B cell (primary cell): ENCODE measurements at regions not wholly inside any gene's neighbourhood (a gene's known extent, or its start where the extent isn't known, plus 50 kb on each side); places are given as distances from the start of the nearest gene placed in this dataset.

Source experiments
- EZH2 ChIP-seq: IDR thresholded peaks from 2 replicates; pipeline ENCODE4 v1.6.1; 2012; ENCODE audit warnings: borderline replicate concordance, low read depth, mild to moderate bottlenecking, moderate library complexity, low read length; ENCODE audit not compliant: insufficient read depth, poor library complexity, severe bottlenecking
- TF ChIP-seq, protein P1 (sequence below): fragments of 200-600 bp; IDR thresholded peaks from one replicate; pipeline ENCODE4 v1.8.0; 2022; ENCODE audit warnings: antibody characterized with exemption, mild to moderate bottlenecking

DNA sequence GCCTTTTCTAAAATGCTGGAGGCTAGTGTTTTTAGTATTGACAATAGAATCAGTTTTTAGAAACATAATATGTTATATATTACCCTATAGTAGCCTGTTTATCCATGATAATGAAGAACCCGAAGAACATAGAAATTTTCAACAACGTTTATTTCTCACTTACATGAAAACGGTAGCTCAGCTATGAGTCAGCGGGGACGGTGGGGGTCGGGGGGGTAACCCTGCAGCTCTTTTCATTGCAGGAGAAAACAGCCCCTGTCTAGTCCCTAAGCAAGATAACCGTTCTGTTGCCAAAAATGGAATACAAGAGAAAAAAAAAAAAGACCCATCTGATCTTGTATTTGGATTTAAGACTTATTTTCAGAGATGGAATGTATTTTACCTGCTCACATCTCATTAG lies 1758.4 kb upstream of the AGA start:
- TF ChIP-seq, protein P1, sequence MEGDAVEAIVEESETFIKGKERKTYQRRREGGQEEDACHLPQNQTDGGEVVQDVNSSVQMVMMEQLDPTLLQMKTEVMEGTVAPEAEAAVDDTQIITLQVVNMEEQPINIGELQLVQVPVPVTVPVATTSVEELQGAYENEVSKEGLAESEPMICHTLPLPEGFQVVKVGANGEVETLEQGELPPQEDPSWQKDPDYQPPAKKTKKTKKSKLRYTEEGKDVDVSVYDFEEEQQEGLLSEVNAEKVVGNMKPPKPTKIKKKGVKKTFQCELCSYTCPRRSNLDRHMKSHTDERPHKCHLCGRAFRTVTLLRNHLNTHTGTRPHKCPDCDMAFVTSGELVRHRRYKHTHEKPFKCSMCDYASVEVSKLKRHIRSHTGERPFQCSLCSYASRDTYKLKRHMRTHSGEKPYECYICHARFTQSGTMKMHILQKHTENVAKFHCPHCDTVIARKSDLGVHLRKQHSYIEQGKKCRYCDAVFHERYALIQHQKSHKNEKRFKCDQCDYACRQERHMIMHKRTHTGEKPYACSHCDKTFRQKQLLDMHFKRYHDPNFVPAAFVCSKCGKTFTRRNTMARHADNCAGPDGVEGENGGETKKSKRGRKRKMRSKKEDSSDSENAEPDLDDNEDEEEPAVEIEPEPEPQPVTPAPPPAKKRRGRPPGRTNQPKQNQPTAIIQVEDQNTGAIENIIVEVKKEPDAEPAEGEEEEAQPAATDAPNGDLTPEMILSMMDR, result no peak
- TF ChIP-seq EZH2, result no peak
